ENCODE measurements at regions not wholly inside any gene's neighbourhood (a gene's known extent, or its start where the extent isn't known, plus 50 kb on each side); places are given as distances from the start of the nearest gene placed in this dataset.

GRCh38 chr9:82597241-82598203 is 465.4 kb downstream of the RASEF start:
- TF ChIP-seq POLR2A (IDR thresholded peaks at IDR 0.05) (no peak), CTCF (IDR thresholded peaks at IDR 0.05) (no peak)

All from esophagus squamous epithelium (tissue), 4 donors.